IPS-NIHi7 (cell line): ENCODE measurements at regions not wholly inside any gene's neighbourhood (a gene's known extent, or its start where the extent isn't known, plus 50 kb on each side); places are given as distances from the start of the nearest gene placed in this dataset.
"Not testable (repeated sequence)": the region's sequence is repeated elsewhere in the genome, so short reads cannot be mapped to it uniquely, and the experiment has no call there.

Source experiments
- DNase-seq: peaks from one replicate; pipeline ENCODE4 v3.0.0; 2012; ENCODE audit warnings: mixed read lengths; ENCODE audit errors: extremely low spot score

- DNase-seq = no peak
Measured at GRCh38 chr2:129800285-129800684, 179.2 kb upstream of the RAB6C start.

- DNase-seq = no peak
Measured at GRCh38 chr2:129800686-129801085, 178.8 kb upstream of the RAB6C start.

GRCh38 chr2:129801575-129801974 is 177.9 kb upstream of the RAB6C start:
- DNase-seq = no peak

GRCh38 chr2:129802290-129802689 is 177.2 kb upstream of the RAB6C start:
- DNase-seq = no peak

DNA sequence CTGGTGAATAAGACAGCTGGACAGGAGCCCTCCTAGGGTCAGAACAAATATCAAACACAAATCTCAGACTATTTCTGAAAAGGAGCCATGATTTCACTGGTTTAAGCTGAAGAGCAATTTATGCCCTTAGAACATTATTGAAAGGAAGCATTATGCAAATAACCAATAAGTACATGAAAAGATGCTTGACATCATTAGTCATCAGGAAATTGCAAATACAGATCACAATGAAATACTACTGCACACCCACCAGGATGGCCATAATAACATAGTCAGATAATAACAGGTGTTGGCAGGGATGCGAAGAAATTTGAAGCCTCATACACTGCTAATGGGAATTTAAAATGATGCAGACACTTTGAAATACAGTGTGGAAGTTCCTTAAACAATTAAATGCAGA is 176.4 kb upstream of the RAB6C start:
- no peak for DNase-seq

- DNase-seq = no peak
Measured at GRCh38 chr2:129803871-129804270, 175.6 kb upstream of the RAB6C start.

DNA sequence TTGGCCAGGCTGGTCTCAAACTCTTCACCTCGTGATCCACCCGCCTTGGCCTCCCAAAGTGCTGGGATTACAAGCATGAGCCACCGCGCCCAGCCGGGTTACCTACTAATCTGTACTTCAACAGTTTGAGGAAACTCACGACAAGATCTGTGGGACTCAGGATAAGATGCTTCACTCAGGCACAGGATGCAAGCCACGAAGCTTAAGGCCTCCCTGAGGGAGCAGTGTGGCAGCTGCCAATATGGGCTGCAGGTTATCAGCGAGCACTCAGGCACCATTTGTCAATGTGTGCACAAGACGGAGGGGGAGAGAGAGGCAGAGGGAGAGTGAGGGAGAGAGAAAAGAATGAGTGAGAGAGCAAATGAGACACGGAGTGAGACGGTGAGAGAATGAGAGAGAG is 173.6 kb upstream of the RAB6C start:
- DNase-seq = no peak

GRCh38 chr2:129806317-129806716 is 173.1 kb upstream of the RAB6C start:
- DNase-seq = peak; percentile 50

DNA sequence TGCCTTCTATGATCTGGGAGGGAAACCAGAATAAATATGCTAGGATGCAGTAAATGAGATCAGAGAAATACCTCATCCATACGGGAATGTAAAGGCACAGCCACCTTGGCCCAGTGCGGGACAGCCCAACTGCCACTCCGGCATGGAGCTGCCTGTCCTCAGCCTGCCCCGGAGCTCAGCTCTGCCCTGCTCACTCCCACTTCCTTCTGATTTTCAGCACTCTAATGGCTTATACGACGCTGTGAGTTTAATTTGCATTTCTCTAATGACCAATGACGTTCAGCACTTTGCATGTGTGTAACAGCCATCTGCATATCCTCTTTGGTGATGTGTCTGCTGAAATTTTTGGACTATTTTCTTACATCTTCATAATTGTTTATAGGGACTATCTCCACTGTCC is 172.5 kb upstream of the RAB6C start:
- DNase-seq = no peak

DNA sequence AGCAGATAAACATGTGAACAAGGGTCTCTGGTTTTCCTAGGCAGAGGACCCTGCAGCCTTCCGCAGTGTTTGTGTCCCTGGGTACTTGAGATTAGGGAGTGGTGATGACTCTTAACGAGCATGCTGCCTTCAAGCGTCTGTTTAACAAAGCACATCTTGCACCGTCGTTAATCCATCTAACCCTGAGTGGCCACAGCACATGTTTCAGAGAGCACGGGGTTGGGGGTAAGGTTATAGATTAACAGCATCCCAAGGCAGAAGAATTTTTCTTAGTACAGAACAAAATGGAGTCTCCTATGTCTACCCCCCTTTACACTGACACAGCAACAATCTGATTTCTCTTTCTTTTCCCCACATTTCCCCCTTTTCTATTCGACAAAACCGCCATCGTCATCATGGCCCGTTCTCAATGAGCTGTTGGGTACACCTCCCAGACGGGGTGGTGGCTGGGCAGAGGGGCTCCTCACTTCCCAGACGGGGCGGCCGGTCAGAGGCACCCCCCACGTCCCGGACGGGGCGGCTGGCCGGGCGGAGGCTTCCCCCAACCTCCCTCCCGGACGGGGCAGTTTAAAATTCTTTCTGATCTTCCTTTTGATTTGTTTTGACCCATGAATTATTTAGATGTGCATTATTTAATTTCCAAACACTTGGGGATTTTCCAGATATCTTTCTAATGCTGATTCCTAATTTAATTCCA is 171.7 kb upstream of the RAB6C start:
- DNase-seq = not testable (repeated sequence)

GRCh38 chr2:129810521-129810920 is 168.9 kb upstream of the RAB6C start:
- no peak for DNase-seq

GRCh38 chr2:129812071-129812470 is 167.4 kb upstream of the RAB6C start:
- DNase-seq = no peak

DNA sequence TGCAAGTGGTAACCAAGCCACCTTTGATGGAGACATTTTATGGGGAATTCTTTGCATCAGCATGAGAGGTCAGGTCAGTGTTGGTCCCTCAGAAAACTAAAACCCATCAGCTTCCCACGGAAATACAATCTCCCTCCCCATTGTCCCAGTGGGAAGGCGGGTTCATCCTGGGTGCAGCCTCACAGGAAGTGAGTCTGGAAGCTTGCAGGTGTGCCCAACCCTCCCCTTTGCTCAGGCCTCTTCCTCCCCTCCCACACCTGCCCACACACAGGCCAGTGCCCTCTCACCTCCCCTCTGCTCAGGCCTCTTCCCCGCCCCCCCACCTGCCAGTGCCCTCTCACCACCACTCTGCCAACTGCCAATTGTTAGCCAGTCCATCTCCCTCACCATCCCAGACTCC is 166.8 kb upstream of the RAB6C start:
- DNase-seq = no peak

- peak; percentile 46 for DNase-seq
Measured at GRCh38 chr2:129813404-129813803, 166.1 kb upstream of the RAB6C start.

- DNase-seq = no peak
Measured at GRCh38 chr2:129816813-129817574, 162.5 kb upstream of the RAB6C start.

DNA sequence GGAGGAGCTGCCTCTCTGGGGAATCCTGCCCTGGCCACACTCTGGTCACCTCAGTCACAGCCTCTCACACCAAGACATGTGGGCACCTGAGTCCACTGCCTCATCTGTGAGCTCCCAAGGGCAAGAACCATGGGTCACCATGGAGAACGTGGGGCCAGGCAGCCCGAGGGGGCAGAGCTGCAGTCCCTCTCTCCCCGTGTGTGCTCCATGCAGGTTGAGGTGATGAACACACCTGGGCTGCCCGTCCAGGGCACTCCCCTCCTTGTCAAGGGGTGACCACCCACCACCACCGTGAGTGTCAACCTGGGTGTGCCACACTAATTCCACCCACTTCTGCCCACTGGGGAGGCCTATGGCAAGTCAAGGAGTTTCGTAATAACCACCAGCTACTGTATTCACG is 159.6 kb upstream of the RAB6C start:
- no peak for DNase-seq

DNA sequence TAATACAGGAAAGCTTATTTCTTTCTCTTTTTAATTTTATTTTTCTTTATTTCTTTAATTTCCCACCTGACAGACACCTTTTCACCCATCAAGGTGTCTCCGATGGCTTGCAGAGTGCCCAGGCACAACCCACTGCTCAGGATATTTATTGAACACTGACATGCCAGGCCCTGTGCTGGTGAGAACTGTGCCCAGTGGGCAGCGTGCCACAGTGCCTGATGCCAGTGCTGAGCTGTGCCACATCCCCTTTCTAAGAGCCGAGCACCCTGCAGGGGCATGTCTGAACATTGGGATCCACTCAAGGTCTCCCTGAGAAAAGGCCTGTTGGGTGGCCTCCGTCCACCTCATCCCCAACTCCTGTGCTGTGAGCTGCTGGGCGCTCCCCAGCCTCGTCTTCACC is 158.6 kb upstream of the RAB6C start:
- no peak for DNase-seq

- DNase-seq = no peak
Measured at GRCh38 chr2:129821445-129821844, 158.0 kb upstream of the RAB6C start.

DNA sequence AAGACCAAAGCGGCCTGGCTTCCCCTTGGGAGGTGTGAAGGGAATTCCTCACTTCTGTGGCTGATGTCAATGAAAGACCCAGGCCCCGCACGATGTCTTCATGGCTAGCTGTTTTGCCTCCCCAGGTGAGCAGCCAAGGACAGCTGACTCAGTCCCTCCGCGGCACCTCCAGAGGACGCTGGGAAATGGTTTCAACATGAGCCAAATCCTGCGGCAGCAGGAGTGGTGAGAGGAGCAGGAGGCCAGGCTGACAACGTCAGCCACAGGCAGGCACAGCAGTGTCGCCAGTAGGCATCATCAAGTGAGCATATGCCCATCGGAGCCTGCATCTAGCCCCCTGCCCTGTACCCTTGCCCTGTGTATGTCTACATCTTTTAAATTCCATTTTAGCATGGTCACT is 156.4 kb upstream of the RAB6C start:
- no peak for DNase-seq

GRCh38 chr2:129827311-129828090 is 152.0 kb upstream of the RAB6C start:
- peak; percentile 81 for DNase-seq

GRCh38 chr2:129828792-129829191 is 150.7 kb upstream of the RAB6C start:
- DNase-seq = no peak

GRCh38 chr2:129829588-129829987 is 149.9 kb upstream of the RAB6C start:
- DNase-seq = no peak

- DNase-seq = no peak
Measured at GRCh38 chr2:129831018-129831417, 148.4 kb upstream of the RAB6C start.
